Smooth muscle cell (in vitro differentiated cells): ENCODE measurements at regions not wholly inside any gene's neighbourhood (a gene's known extent, or its start where the extent isn't known, plus 50 kb on each side); places are given as distances from the start of the nearest gene placed in this dataset.

Source experiments
- DNase-seq: peaks from one replicate; lab custom pipeline; 2025; ENCODE audit not compliant: unreplicated experiment; lab: John Stamatoyannopoulos, UW
- H2AFZ ChIP-seq: fragments of 200-600 bp; sonication (generic); 2 replicates; pipeline ENCODE4 v1.6.0; 2016; ENCODE audit warnings: antibody characterized with exemption, low read depth, mild to moderate bottlenecking
- H3F3A ChIP-seq: fragments of 200-600 bp; sonication (generic); 2 replicates; pipeline ENCODE4 v1.6.0; 2017; ENCODE audit warnings: antibody characterized with exemption, low read depth
- H3K27ac ChIP-seq: fragments of 200-600 bp; sonication (generic); 2 replicates; pipeline ENCODE4 v1.5.1; 2016; ENCODE audit warnings: low read depth, mild to moderate bottlenecking
- H3K27me3 ChIP-seq: fragments of 200-600 bp; sonication (generic); 2 replicates; pipeline ENCODE4 v1.6.1; 2016; ENCODE audit warnings: low read depth, mild to moderate bottlenecking
- H3K36me3 ChIP-seq: fragments of 200-600 bp; sonication (generic); 2 replicates; pipeline ENCODE4 v1.5.1; 2016; ENCODE audit warnings: low read depth
- H3K4me1 ChIP-seq: fragments of 200-600 bp; sonication (generic); 2 replicates; pipeline ENCODE4 v1.5.1; 2016; ENCODE audit warnings: low read depth
- H3K4me2 ChIP-seq: fragments of 200-600 bp; sonication (generic); 2 replicates; pipeline ENCODE4 v1.6.0; 2016; ENCODE audit warnings: mild to moderate bottlenecking
- H3K4me3 ChIP-seq: fragments of 200-600 bp; sonication (generic); 2 replicates; pipeline ENCODE4 v1.5.1; 2016; ENCODE audit warnings: mild to moderate bottlenecking
- H3K79me2 ChIP-seq: fragments of 200-600 bp; sonication (generic); 2 replicates; pipeline ENCODE4 v1.6.0; 2016; ENCODE audit warnings: low read depth, mild to moderate bottlenecking
- H3K9ac ChIP-seq: fragments of 200-600 bp; sonication (generic); 2 replicates; pipeline ENCODE4 v1.6.0; 2016; ENCODE audit warnings: low read depth
- H3K9me3 ChIP-seq: fragments of 200-600 bp; sonication (generic); replicated peaks from 2 replicates; pipeline ENCODE4 v1.5.1; 2016; ENCODE audit warnings: low read depth
- H4K20me1 ChIP-seq: fragments of 200-600 bp; sonication (generic); 2 replicates; pipeline ENCODE4 v1.6.0; 2016; ENCODE audit warnings: low read depth
- WGBS: methylation state at CpG from one replicate; pipeline ENCODE4 v1.1.7; 2016; ENCODE audit warnings: low lambda C conversion rate; 5-methylcytosine and 5-hydroxymethylcytosine counted together
- TF ChIP-seq, protein P1 (sequence below): fragments of 200-600 bp; sonication (generic); IDR thresholded peaks from 2 replicates; pipeline ENCODE4 v1.5.1; 2017; ENCODE audit warnings: borderline replicate concordance, mild to moderate bottlenecking, antibody characterized with exemption; ENCODE audit not compliant: insufficient read depth, poor library complexity, severe bottlenecking

DNA sequence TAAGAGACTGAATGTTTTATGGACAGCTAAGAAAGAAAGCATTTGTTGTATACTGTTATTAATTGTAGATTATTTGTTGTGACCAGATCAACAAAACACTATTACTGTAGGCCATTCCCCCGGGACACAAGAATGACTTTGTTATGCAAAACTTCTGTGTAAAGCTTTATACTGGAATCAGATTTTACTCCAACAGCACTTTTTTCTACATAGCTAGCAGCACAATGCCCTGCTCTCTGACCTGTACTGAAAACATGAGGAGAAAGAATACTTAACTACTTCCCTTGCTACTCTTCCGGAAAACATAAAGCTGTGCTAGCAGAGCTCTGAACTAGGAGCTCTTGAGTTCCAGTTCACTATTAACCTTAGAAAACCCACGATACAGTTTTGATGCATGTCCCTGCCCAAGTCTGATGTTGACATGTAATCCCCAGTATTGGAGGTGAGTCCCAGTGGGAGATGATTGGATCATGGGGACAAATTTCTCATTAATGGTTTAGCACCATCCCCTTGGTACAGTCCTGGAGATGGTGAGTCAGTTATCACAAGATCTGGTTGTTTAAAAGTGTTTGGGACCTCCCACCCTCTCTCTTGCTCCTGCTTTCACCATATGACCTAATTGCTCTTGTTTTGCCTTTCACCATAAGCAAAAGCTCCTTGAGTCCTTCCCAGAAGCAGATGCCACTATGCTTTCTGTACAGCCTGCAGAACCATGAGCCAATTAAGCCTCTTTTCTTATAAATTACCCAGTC lies 601.1 kb upstream of the PIK3C3 start:
- no peaks in the 10 kb centered on the region for H3K4me1 ChIP-seq
- TF ChIP-seq, protein P1, sequence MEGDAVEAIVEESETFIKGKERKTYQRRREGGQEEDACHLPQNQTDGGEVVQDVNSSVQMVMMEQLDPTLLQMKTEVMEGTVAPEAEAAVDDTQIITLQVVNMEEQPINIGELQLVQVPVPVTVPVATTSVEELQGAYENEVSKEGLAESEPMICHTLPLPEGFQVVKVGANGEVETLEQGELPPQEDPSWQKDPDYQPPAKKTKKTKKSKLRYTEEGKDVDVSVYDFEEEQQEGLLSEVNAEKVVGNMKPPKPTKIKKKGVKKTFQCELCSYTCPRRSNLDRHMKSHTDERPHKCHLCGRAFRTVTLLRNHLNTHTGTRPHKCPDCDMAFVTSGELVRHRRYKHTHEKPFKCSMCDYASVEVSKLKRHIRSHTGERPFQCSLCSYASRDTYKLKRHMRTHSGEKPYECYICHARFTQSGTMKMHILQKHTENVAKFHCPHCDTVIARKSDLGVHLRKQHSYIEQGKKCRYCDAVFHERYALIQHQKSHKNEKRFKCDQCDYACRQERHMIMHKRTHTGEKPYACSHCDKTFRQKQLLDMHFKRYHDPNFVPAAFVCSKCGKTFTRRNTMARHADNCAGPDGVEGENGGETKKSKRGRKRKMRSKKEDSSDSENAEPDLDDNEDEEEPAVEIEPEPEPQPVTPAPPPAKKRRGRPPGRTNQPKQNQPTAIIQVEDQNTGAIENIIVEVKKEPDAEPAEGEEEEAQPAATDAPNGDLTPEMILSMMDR: no peak
- no peak overlapping the region for H2AFZ ChIP-seq
- no peaks in the 10 kb centered on the region for H3K79me2 ChIP-seq
- 89% methylated on average over 3 of the region's 3 CpGs for WGBS
- H3K27ac ChIP-seq: no peak overlapping the region
- H3K9ac ChIP-seq: no peak overlapping the region
- H4K20me1 ChIP-seq: no peaks in the 10 kb centered on the region
- no peaks in the 10 kb centered on the region for H3K27me3 ChIP-seq
- H3K36me3 ChIP-seq: peaks cover 9% of the 10 kb centered on the region
- no peak overlapping the region for H3K4me3 ChIP-seq
- H3K9me3 ChIP-seq: peaks cover 7% of the 10 kb centered on the region
- no peak for DNase-seq
- no peak overlapping the region for H3K4me2 ChIP-seq
- no peaks in the 10 kb centered on the region for H3F3A ChIP-seq

DNA sequence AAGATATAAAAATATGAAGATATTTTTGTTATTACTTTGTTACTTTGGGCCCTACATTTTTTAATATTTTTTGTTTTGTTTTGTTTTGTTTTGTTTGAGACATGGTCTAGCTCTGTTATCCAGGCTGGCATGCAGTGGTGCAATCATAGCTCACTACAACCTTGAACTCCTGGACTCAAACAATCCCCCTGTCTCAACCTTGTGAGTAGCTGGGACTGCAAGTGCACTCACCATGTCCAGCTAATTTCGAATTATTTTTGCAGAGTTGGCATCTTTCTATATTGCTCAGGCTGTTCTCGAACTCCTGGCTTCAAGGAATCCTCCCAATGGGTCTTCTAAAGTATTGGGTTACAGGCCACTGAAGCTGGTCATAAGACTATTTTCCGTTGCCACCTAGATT lies 603.6 kb upstream of the PIK3C3 start:
- no peaks in the 10 kb centered on the region for H4K20me1 ChIP-seq
- no peak for DNase-seq

DNA sequence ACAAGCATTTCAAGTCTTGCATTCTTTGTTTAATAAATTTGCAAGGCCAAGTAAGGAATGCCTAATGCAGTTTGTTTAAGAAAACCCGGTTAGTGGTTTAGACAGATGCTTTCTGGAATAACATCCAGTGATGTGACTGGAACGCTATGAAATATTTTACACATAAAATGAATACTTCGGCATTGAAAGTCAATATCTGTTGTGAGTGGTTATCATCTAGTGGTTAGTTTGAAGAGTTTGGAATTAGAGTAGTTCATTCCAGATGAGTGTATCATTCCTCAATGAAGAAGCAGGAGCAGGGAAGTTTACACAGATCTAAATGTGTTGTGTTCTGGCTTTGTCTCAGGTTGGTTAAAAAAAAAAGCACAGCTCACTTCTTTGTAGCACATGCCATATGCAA lies 608.0 kb upstream of the PIK3C3 start:
- no peaks in the 10 kb centered on the region for H3K9me3 ChIP-seq
- no peaks in the 10 kb centered on the region for H3K79me2 ChIP-seq
- no peak overlapping the region for H3K4me3 ChIP-seq
- peaks cover 6% of the 10 kb centered on the region for H3K4me1 ChIP-seq
- TF ChIP-seq, protein P1: no peak
- H3K9ac ChIP-seq: no peak overlapping the region
- WGBS: 24% methylated on average over 3 of the region's 3 CpGs
- no peak overlapping the region for H2AFZ ChIP-seq
- peak overlapping the region; percentile 8 for H3K4me2 ChIP-seq
- H3K27ac ChIP-seq: no peak overlapping the region
- no peaks in the 10 kb centered on the region for H3F3A ChIP-seq
- no peak for DNase-seq
- no peaks in the 10 kb centered on the region for H3K36me3 ChIP-seq
- no peaks in the 10 kb centered on the region for H4K20me1 ChIP-seq
- H3K27me3 ChIP-seq: no peaks in the 10 kb centered on the region

More for the DNA sequence above, 603.6 kb upstream of the PIK3C3 start:
- Histone ChIP-seq H3K9me3 (no peaks in the 10 kb centered on the region), H3K4me2 (no peak overlapping the region), H3K27ac (no peak overlapping the region), H3K4me1 (peaks cover 4% of the 10 kb centered on the region), H3F3A (no peaks in the 10 kb centered on the region), H2AFZ (no peak overlapping the region), H3K9ac (no peak overlapping the region), H3K36me3 (no peaks in the 10 kb centered on the region), H3K4me3 (no peak overlapping the region), H3K79me2 (no peaks in the 10 kb centered on the region), H3K27me3 (no peaks in the 10 kb centered on the region)
- TF ChIP-seq, protein P1: no peak
- 89% methylated on average over 3 of the region's 3 CpGs for WGBS

DNA sequence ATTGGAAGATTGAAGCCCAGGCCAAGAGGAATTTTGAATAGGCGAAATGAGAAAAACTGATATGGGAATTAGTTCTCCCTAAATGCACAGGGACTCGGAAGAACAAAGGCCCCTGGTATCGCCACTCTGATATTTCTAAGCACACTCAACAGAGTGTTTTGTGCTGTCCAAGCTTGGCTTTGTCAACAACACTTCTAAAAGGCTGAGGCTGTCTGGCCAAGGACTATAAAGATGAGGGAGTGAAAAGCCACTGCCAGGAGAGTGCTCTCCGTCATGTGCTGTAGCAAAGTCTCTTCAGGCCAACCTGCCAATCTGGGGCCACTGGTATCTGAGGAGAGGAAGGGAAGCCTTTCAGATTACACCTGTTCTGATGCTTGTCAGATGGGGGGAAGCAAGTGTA lies 611.2 kb upstream of the PIK3C3 start:
- Histone ChIP-seq H2AFZ (no peak overlapping the region), H3K9ac (no peak overlapping the region), H3K27ac (no peak overlapping the region), H3K79me2 (no peaks in the 10 kb centered on the region), H3F3A (no peaks in the 10 kb centered on the region), H3K27me3 (no peaks in the 10 kb centered on the region), H3K4me1 (peaks cover 6% of the 10 kb centered on the region), H3K4me2 (no peak overlapping the region), H4K20me1 (no peaks in the 10 kb centered on the region), H3K9me3 (no peaks in the 10 kb centered on the region), H3K4me3 (no peak overlapping the region), H3K36me3 (no peaks in the 10 kb centered on the region)
- DNase-seq: no peak
- TF ChIP-seq, protein P1: no peak
- 86% methylated on average over 4 of the region's 4 CpGs for WGBS
